ENCODE measurements at regions not wholly inside any gene's neighbourhood (a gene's known extent, or its start where the extent isn't known, plus 50 kb on each side); places are given as distances from the start of the nearest gene placed in this dataset.

- TF ChIP-seq POLR2A (IDR thresholded peaks at IDR 0.05) (no peak), CTCF (IDR thresholded peaks at IDR 0.05) (no peak)
These were observed 123.7 kb upstream of the OGFRL1 start for GRCh38 chr6:71164890-71165289.

Data from adrenal gland (tissue), 5 donors.